H1 (cell line): ENCODE measurements at regions not wholly inside any gene's neighbourhood (a gene's known extent, or its start where the extent isn't known, plus 50 kb on each side); places are given as distances from the start of the nearest gene placed in this dataset.

Experiments
- CTCF ChIA-PET: fragments of 300-600 bp; sonication (Branson Sonifier 250); formaldehyde crosslinking; loops from one replicate; lab custom pipeline; 2021; ENCODE audit not compliant: partially characterized antibody; lab: Charles Lee
- POLR2A ChIA-PET: fragments of 300-600 bp; sonication (Branson Sonifier 250); formaldehyde crosslinking; loops from one replicate; lab custom pipeline; 2021; ENCODE audit warnings: inconsistent platforms; ENCODE audit not compliant: partially characterized antibody; lab: Charles Lee
- DNase-seq, 2 experiments: peaks; one replicate each; pipeline versions ENCODE4 v3.0.0 to v3.0.0-alpha.2; 2010 to 2022; ENCODE audit warnings: low spot score in 2 of 2, low read depth in 1 of 2, mixed read lengths in 1 of 2
- FAIRE-seq: peaks from 2 replicates; lab custom pipeline; 2011; peaks lifted over from hg19 to GRCh38; lab: Jason Lieb, UNC
- H2AFZ ChIP-seq: 2 replicates; pipeline ENCODE4 v1.8.1; 2012; ENCODE audit warnings: low read length, inconsistent platforms
- H2AK5ac ChIP-seq: 2 replicates; pipeline ENCODE4 v1.6.1; 2013; ENCODE audit warnings: low read depth, low read length
- H2BK120ac ChIP-seq: replicated peaks from 2 replicates; pipeline ENCODE3; 2013; ENCODE audit warnings: low read depth, low read length, inconsistent platforms
- H2BK12ac ChIP-seq: 2 replicates; pipeline ENCODE4 v1.6.1; 2013; ENCODE audit warnings: low read depth, low read length
- H2BK15ac ChIP-seq: 2 replicates; pipeline ENCODE4 v1.6.1; 2013; ENCODE audit warnings: low read length
- H2BK20ac ChIP-seq: 2 replicates; pipeline ENCODE4 v1.6.1; 2013; ENCODE audit warnings: low read length
- H2BK5ac ChIP-seq: 2 replicates; pipeline ENCODE4 v1.6.1; 2013; ENCODE audit warnings: low read depth, low read length
- H3K14ac ChIP-seq: 2 replicates; pipeline ENCODE4 v1.6.1; 2013; ENCODE audit warnings: inconsistent platforms; ENCODE audit not compliant: insufficient read length
- H3K18ac ChIP-seq: 2 replicates; pipeline ENCODE4 v1.6.1; 2013; ENCODE audit warnings: low read length; ENCODE audit errors: extremely low read depth
- H3K23ac ChIP-seq: 2 replicates; pipeline ENCODE4 v1.6.1; 2013; ENCODE audit warnings: inconsistent platforms; ENCODE audit not compliant: insufficient read length
- H3K23me2 ChIP-seq: 2 replicates; pipeline ENCODE4 v1.6.1; 2013; ENCODE audit warnings: low read depth, low read length
- H3K27ac ChIP-seq: 2 replicates; pipeline ENCODE4 v1.6.1; 2011; ENCODE audit warnings: low read depth, low read length, inconsistent platforms
- H3K27me3 ChIP-seq, 4 experiments: replicated peaks in 1 of 4; 1 replicate in 1 of 4; 2 replicates in 3 of 4; pipeline versions ENCODE4 v1.6.1 to v1.8.1; 2011 to 2013; ENCODE audit warnings: low read length in 3 of 4, mild to moderate bottlenecking in 3 of 4, inconsistent platforms in 2 of 4, mixed read lengths in 2 of 4, moderate library complexity in 1 of 4; ENCODE audit not compliant: control insufficient read depth in 3 of 4, insufficient read depth in 3 of 4; ENCODE audit errors: extremely low read depth in 1 of 4
- H3K36me3 ChIP-seq, 4 experiments: 2 replicates each; pipeline versions ENCODE4 v1.6.1 to v1.8.1; 2011 to 2013; ENCODE audit warnings: mild to moderate bottlenecking in 4 of 4, low read length in 3 of 4, moderate library complexity in 2 of 4, control low read depth in 1 of 4, inconsistent platforms in 1 of 4; ENCODE audit not compliant: insufficient read depth in 4 of 4, control insufficient read depth in 2 of 4
- H3K4ac ChIP-seq: replicated peaks from 2 replicates; pipeline ENCODE3; 2013; ENCODE audit warnings: low read length, low read depth, mixed read lengths, inconsistent platforms; ENCODE audit not compliant: insufficient read length
- H3K4me1 ChIP-seq, 4 experiments: replicated peaks in 1 of 4; 1 replicate in 1 of 4; 2 replicates in 3 of 4; pipeline versions ENCODE4 v1.6.1 to v1.8.1; 2011 to 2013; ENCODE audit warnings: low read length in 3 of 4, inconsistent platforms in 2 of 4, mixed read lengths in 1 of 4; ENCODE audit not compliant: insufficient read depth in 4 of 4, control insufficient read depth in 3 of 4
- H3K4me2 ChIP-seq, 2 experiments: 2 replicates each; pipeline versions ENCODE4 v1.6.1 to v1.8.1; 2011 to 2013; ENCODE audit warnings: low read depth in 2 of 2, low read length in 2 of 2, control low read depth in 1 of 2, inconsistent platforms in 1 of 2, mild to moderate bottlenecking in 1 of 2; ENCODE audit not compliant: insufficient read depth in 1 of 2
- H3K4me3 ChIP-seq, 4 experiments: fragments of 200-600, 300-600 bp in 1 of 4; sonication (generic), shearing (Covaris generic), sonication (Bioruptor Twin) in 1 of 4; 2 replicates each; pipeline versions ENCODE4 v1.5.1 to v1.8.1; 2011 to 2016; ENCODE audit warnings: low read length in 4 of 4, low read depth in 3 of 4, control low read depth in 2 of 4, inconsistent platforms in 2 of 4, mild to moderate bottlenecking in 2 of 4, mixed read lengths in 1 of 4, moderate library complexity in 1 of 4; ENCODE audit not compliant: insufficient read depth in 2 of 4; ENCODE audit errors: extremely low read depth in 1 of 4
- H3K56ac ChIP-seq: replicated peaks from 2 replicates; pipeline ENCODE3; 2013; ENCODE audit warnings: low read depth, mild to moderate bottlenecking, mixed read lengths, low read length, inconsistent platforms; ENCODE audit not compliant: insufficient read length
- H3K79me1 ChIP-seq: 2 replicates; pipeline ENCODE4 v1.6.1; 2013; ENCODE audit warnings: low read depth, low read length, control low read depth
- H3K79me2 ChIP-seq, 2 experiments: 2 replicates each; pipeline versions ENCODE4 v1.6.1 to v1.8.1; 2012 to 2013; ENCODE audit warnings: low read length in 2 of 2, mild to moderate bottlenecking in 2 of 2, inconsistent platforms in 1 of 2; ENCODE audit not compliant: insufficient read depth in 2 of 2, control insufficient read depth in 1 of 2
- H3K9ac ChIP-seq, 4 experiments: replicated peaks in 1 of 4; 1 replicate in 1 of 4; 2 replicates in 3 of 4; pipeline versions ENCODE4 v1.6.1 to v1.8.1; 2011 to 2013; ENCODE audit warnings: low read depth in 3 of 4, low read length in 3 of 4, control low read depth in 2 of 4, mild to moderate bottlenecking in 2 of 4, moderate library complexity in 2 of 4, inconsistent platforms in 1 of 4; ENCODE audit errors: extremely low read depth in 1 of 4
- H3K9me3 ChIP-seq, 2 experiments: 2 replicates each; pipeline versions ENCODE4 v1.6.1 to v1.8.1; 2012 to 2013; ENCODE audit warnings: mild to moderate bottlenecking in 2 of 2, moderate library complexity in 2 of 2, control low read depth in 1 of 2, inconsistent platforms in 1 of 2, low read depth in 1 of 2, low read length in 1 of 2, mixed read lengths in 1 of 2; ENCODE audit not compliant: insufficient read depth in 2 of 2
- H4K20me1 ChIP-seq, 2 experiments: replicated peaks in 1 of 2; 2 replicates each; pipeline versions ENCODE3 to v1.8.1; 2011 to 2013; ENCODE audit warnings: inconsistent platforms in 2 of 2, low read length in 2 of 2, mild to moderate bottlenecking in 1 of 2; ENCODE audit not compliant: insufficient read depth in 2 of 2, control insufficient read depth in 1 of 2
- H4K5ac ChIP-seq: 2 replicates; pipeline ENCODE4 v1.6.1; 2013; ENCODE audit warnings: low read length, low read depth, mixed read lengths, inconsistent platforms; ENCODE audit not compliant: insufficient read length
- H4K8ac ChIP-seq: 2 replicates; pipeline ENCODE4 v1.8.0; 2013; ENCODE audit warnings: mild to moderate bottlenecking, moderate library complexity, low read length, inconsistent platforms; ENCODE audit not compliant: insufficient read depth; ENCODE audit errors: extremely low read depth
- H4K91ac ChIP-seq: replicated peaks from 2 replicates; pipeline ENCODE3; 2013; ENCODE audit warnings: low read length, mixed read lengths, inconsistent platforms; ENCODE audit not compliant: insufficient read length
- CHD1 ChIP-seq: IDR thresholded peaks from 2 replicates; pipeline ENCODE4 v1.6.1; 2012; ENCODE audit warnings: low read depth, low read length, improper control_type of control experiment
- GTF2F1 ChIP-seq: IDR thresholded peaks from 2 replicates; pipeline ENCODE4 v1.6.1; 2012; ENCODE audit warnings: low read depth, low read length, improper control_type of control experiment, borderline replicate concordance
- NANOG ChIP-seq: IDR thresholded peaks from 2 replicates; pipeline ENCODE4 v1.6.1; 2011; ENCODE audit warnings: low read length, low read depth, mild to moderate bottlenecking, inconsistent platforms; ENCODE audit not compliant: insufficient read depth, poor library complexity, severe bottlenecking
- PHF8 ChIP-seq: fragments of 200-600 bp; sonication (generic); conservative IDR thresholded peaks from 2 replicates; pipeline ENCODE4 v1.7.1; 2012; ENCODE audit warnings: low read depth, mild to moderate bottlenecking, inconsistent platforms, low read length, moderate library complexity
- SRF ChIP-seq: IDR thresholded peaks from 2 replicates; pipeline ENCODE4 v1.6.1; 2011; ENCODE audit warnings: mild to moderate bottlenecking, low read depth, low read length, moderate library complexity
- WGBS, 2 experiments: shearing (Covaris generic) in 1 of 2; methylation state at CpG; one replicate each; pipeline versions ENCODE4 v1.1.6 to v1.1.7; 2013 to 2015; ENCODE audit warnings: low lambda C conversion rate in 2 of 2, mixed read lengths in 2 of 2, inconsistent platforms in 1 of 2, low coverage in 1 of 2, missing lambda C conversion rate in 1 of 2; ENCODE audit not compliant: insufficient replicate concordance in 2 of 2, insufficient coverage in 1 of 2, insufficient read length in 1 of 2; ENCODE audit errors: extremely low coverage in 1 of 2, missing lambda C conversion rate in 1 of 2; 5-methylcytosine and 5-hydroxymethylcytosine counted together

- Histone ChIP-seq H3K79me2 (no peaks in the 10 kb centered on the region), H3K9me3 (no peaks in the 10 kb centered on the region), H2BK120ac (no peak overlapping the region), H3K18ac (no peak overlapping the region), H2AFZ (no peak overlapping the region), H3K36me3 (no peaks in the 10 kb centered on the region), H3K56ac (no peak overlapping the region), H4K91ac (no peak overlapping the region), H2BK15ac (no peak overlapping the region), H3K4me1 (0 out of 7 replicates have a peak, but pooled peaks cover 0 to 3% (median 0%) of the 10 kb centered on the region in 4 experiments), H4K5ac (no peak overlapping the region), H4K20me1 (no peaks in the 10 kb centered on the region), H2BK5ac (no peak overlapping the region)
- no peak for FAIRE-seq
- no peak for DNase-seq
- TF ChIP-seq NANOG, result no peak
- TF ChIP-seq CHD1, result no peak
- TF ChIP-seq SRF, result no peak
- no peak for TF ChIP-seq PHF8
- TF ChIP-seq GTF2F1, result no peak
- TF ChIP-seq, all 59 proteins: peak for 0
- no peak overlapping the region for H3K27ac ChIP-seq
- no peak overlapping the region for H3K9ac ChIP-seq
- POLR2A ChIA-PET, result interaction anchor here (0.6 kb wide), 1 partner anchor 719 kb away, joined by 3 read pairs; no protein-coding TSS in a partner anchor
- H3K23me2 ChIP-seq, result no peaks in the 10 kb centered on the region
- no peak overlapping the region for H2AK5ac ChIP-seq
- no peaks in the 10 kb centered on the region for H3K27me3 ChIP-seq
- CTCF ChIA-PET, result interaction anchor here (0.6 to 1.5 kb wide), 5 partner anchors 21 to 429 kb away, joined by 3 to 4 read pairs (median 3); no protein-coding TSS in a partner anchor
- no peak overlapping the region for H3K4me3 ChIP-seq
- WGBS, 2 experiments, result 89% methylated on average over 6 of the region's 6 CpGs; no CpG with 5 or more reads in 1 of the 2 experiments
- no peaks in the 10 kb centered on the region for H3K79me1 ChIP-seq
- no peak overlapping the region for H3K4ac ChIP-seq
- no peak overlapping the region for H3K14ac ChIP-seq
- no peak overlapping the region for H2BK12ac ChIP-seq
- no peak overlapping the region for H3K23ac ChIP-seq
- H3K4me2 ChIP-seq, result no peak overlapping the region
- no peak overlapping the region for H2BK20ac ChIP-seq
- H4K8ac ChIP-seq, result no peak overlapping the region
Measured at GRCh38 chr11:33476945-33477606, 219.9 kb downstream of the HIPK3 start.
